ENCODE measurements at regions not wholly inside any gene's neighbourhood (a gene's known extent, or its start where the extent isn't known, plus 50 kb on each side); places are given as distances from the start of the nearest gene placed in this dataset.
"Not testable (repeated sequence)": the region's sequence is repeated elsewhere in the genome, so short reads cannot be mapped to it uniquely, and the experiment has no call there.

GRCh38 chr4:11643081-11643480 is 214.4 kb upstream of the HS3ST1 start:
- CTCF ChIA-PET: not testable (repeated sequence)

DNA sequence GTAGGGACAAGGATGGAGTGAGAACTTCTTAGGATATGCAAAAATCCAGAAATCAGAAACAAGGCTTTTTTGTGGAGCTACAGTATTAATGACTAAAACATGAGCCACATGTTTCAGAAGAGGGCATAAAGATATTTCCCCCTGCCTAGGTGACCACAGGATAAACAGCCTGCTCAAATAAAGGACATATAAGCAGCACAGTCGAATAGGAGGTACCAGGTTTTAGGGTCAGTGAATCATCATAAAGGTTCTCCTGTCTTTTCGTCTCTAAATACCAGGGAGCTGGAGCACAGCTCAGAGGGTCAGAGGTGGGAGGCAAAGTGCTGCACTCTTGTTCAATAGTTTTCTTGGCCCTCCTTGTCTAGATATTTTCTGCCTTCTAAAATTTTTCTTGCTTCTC is 211.9 kb upstream of the HS3ST1 start:
- H4K20me1 ChIP-seq (ENCODE audit: insufficient read depth): no peaks in the 10 kb centered on the region
- peaks cover 38 to 66% of the 10 kb centered on the region in 2 experiments for H3K4me1 ChIP-seq (ENCODE audit: control insufficient read depth in 1 of 2, insufficient read depth in 2 of 2, low read length in 2 of 2)
- RAD21 ChIA-PET (ENCODE audit: low non-redundant PET in 1 of 2, low total read pairs in 2 of 2, uncharacterized antibody in 2 of 2, unreplicated experiment in 2 of 2): no interaction called here
- ATAC-seq (peak; percentile 62), DNase-seq (ENCODE audit: low read depth, low spot score) (no peak)
- no peaks in the 10 kb centered on the region for H3K27me3 ChIP-seq (ENCODE audit: insufficient read depth, low read length)
- no peaks in the 10 kb centered on the region; the same call in 1 of the 2 replicates for H3K79me2 ChIP-seq (ENCODE audit: insufficient read depth, low read length)
- POLR2A ChIA-PET: interaction anchor here (1.7 kb wide), 1 partner anchor 10 kb away, joined by 6 read pairs; no protein-coding TSS in a partner anchor
- CTCF ChIA-PET: no interaction called here
- BruUV-seq (replicated peaks): no TSS peak
- TF ChIP-seq TCF7L2 (IDR thresholded peaks at IDR 0.05; ENCODE audit: borderline replicate concordance, extremely low read depth, insufficient read depth, insufficient read length) (no peak), JUND (IDR thresholded peaks at IDR 0.05) (no peak)
- TF ChIP-seq, protein P1, sequence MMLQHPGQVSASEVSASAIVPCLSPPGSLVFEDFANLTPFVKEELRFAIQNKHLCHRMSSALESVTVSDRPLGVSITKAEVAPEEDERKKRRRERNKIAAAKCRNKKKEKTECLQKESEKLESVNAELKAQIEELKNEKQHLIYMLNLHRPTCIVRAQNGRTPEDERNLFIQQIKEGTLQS (IDR thresholded peaks at IDR 0.05): no peak
- peak overlapping the region; percentile 79 for H3K27ac ChIP-seq (ENCODE audit: low read depth, low read length)
- intact Hi-C loops (cut with micrococcal nuclease): no loop called here
- H3K9ac ChIP-seq (ENCODE audit: low read length): peak overlapping the region; percentile 46
- no peaks in the 10 kb centered on the region for H3K9me2 ChIP-seq (ENCODE audit: insufficient read depth)
- peaks cover 0 to 31% of the 10 kb centered on the region in 2 experiments; a peak in 2 of 4 replicates for H3K36me3 ChIP-seq (ENCODE audit: control insufficient read depth in 1 of 2, insufficient read depth in 2 of 2, low read length in 2 of 2)
- H2AFZ ChIP-seq (ENCODE audit: low read depth, low read length, poor library complexity, severe bottlenecking): no peak overlapping the region
- H3K9me3 ChIP-seq (ENCODE audit: control insufficient read depth in 1 of 2, insufficient read depth in 1 of 2, low read depth in 1 of 2, low read length in 2 of 2): no peaks in the 10 kb centered on the region
- no peak overlapping the region for H3K4me3 ChIP-seq (replicated peaks in 1 of 2; ENCODE audit: low read depth in 1 of 2, low read length in 2 of 2)
- peak overlapping the region; percentile 31 for H3K4me2 ChIP-seq (ENCODE audit: low read length)

More at GRCh38 chr4:11643081-11643480, 214.4 kb upstream of the HS3ST1 start:
- H3K9me3 ChIP-seq (ENCODE audit: control insufficient read depth in 1 of 2, insufficient read depth in 1 of 2, low read depth in 1 of 2, low read length in 2 of 2); intact Hi-C loops (cut with micrococcal nuclease); H3K9me2 ChIP-seq (ENCODE audit: insufficient read depth); BruUV-seq (replicated peaks); H3K79me2 ChIP-seq (ENCODE audit: insufficient read depth, low read length); H3K27me3 ChIP-seq (ENCODE audit: insufficient read depth, low read length); H4K20me1 ChIP-seq (ENCODE audit: insufficient read depth); RAD21 ChIA-PET (ENCODE audit: low non-redundant PET in 1 of 2, low total read pairs in 2 of 2, uncharacterized antibody in 2 of 2, unreplicated experiment in 2 of 2); H2AFZ ChIP-seq (ENCODE audit: low read depth, low read length, poor library complexity, severe bottlenecking); H3K4me3 ChIP-seq (replicated peaks in 1 of 2; ENCODE audit: low read depth in 1 of 2, low read length in 2 of 2); DNase-seq (ENCODE audit: low read depth, low spot score); ATAC-seq; H3K9ac ChIP-seq (ENCODE audit: low read length): not testable (repeated sequence)
- peak overlapping the region; percentile 79; the same call in 1 of the 2 replicates for H3K27ac ChIP-seq (ENCODE audit: low read depth, low read length)
- H3K36me3 ChIP-seq (ENCODE audit: control insufficient read depth in 1 of 2, insufficient read depth in 2 of 2, low read length in 2 of 2): peaks cover 0 to 30% of the 10 kb centered on the region in 2 experiments; a peak in 2 of 4 replicates
- H3K4me1 ChIP-seq (ENCODE audit: control insufficient read depth in 1 of 2, insufficient read depth in 2 of 2, low read length in 2 of 2): peaks cover 27 to 63% of the 10 kb centered on the region in 2 experiments
- POLR2A ChIA-PET: interaction anchor here (0.6 to 1.6 kb wide), 4 partner anchors 8 to 54 kb away, joined by 3 to 5 read pairs (median 3); no protein-coding TSS in a partner anchor
- peak overlapping the region; percentile 19; the same call in 1 of the 2 replicates for H3K4me2 ChIP-seq (ENCODE audit: low read length)
